CD4-positive, alpha-beta T cell treated with Interleukin-2 at 100 ng/mL for 4 hours (primary cell): ENCODE measurements at regions not wholly inside any gene's neighbourhood (a gene's known extent, or its start where the extent isn't known, plus 50 kb on each side); places are given as distances from the start of the nearest gene placed in this dataset.
"Not testable (repeated sequence)": the region's sequence is repeated elsewhere in the genome, so short reads cannot be mapped to it uniquely, and the experiment has no call there.

ENCODE experiments used
- DNase-seq: peaks from one replicate; pipeline ENCODE4 v3.0.0-alpha.2; 2020; ENCODE audit warnings: low spot score

GRCh38 chr5:135157421-135158313 lies 123.6 kb upstream of the PITX1 start:
- no peak for DNase-seq

- DNase-seq = no peak
These were observed 122.8 kb upstream of the PITX1 start for GRCh38 chr5:135156715-135157404.

GRCh38 chr5:135156337-135156714 lies 122.3 kb upstream of the PITX1 start:
- DNase-seq = no peak

- no peak for DNase-seq
These were observed 121.7 kb upstream of the PITX1 start for GRCh38 chr5:135155616-135156214.

GRCh38 chr5:135154961-135155360 lies 120.9 kb upstream of the PITX1 start:
- no peak for DNase-seq

GRCh38 chr5:135154197-135154596 lies 120.2 kb upstream of the PITX1 start:
- DNase-seq = no peak

GRCh38 chr5:135153661-135154060 lies 119.6 kb upstream of the PITX1 start:
- no peak for DNase-seq

GRCh38 chr5:135153259-135153658 lies 119.2 kb upstream of the PITX1 start:
- DNase-seq = no peak

- DNase-seq = not testable (repeated sequence)
These were observed 117.6 kb upstream of the PITX1 start for GRCh38 chr5:135151660-135152059.

GRCh38 chr5:135151256-135151655 lies 117.2 kb upstream of the PITX1 start:
- no peak for DNase-seq

- DNase-seq = no peak
These were observed 116.7 kb upstream of the PITX1 start for GRCh38 chr5:135150767-135151166.

- no peak for DNase-seq
These were observed 116.1 kb upstream of the PITX1 start for GRCh38 chr5:135149956-135150723.

- DNase-seq = no peak
These were observed 115.4 kb upstream of the PITX1 start for GRCh38 chr5:135149229-135149955.

- no peak for DNase-seq
These were observed 113.5 kb upstream of the PITX1 start for GRCh38 chr5:135147294-135148090.

- no peak for DNase-seq
These were observed 112.0 kb upstream of the PITX1 start for GRCh38 chr5:135145985-135146384.

- not testable (repeated sequence) for DNase-seq
These were observed 109.7 kb upstream of the PITX1 start for GRCh38 chr5:135143682-135144081.

- no peak for DNase-seq
These were observed 107.6 kb upstream of the PITX1 start for GRCh38 chr5:135141303-135142268.

- DNase-seq = no peak
These were observed 106.6 kb upstream of the PITX1 start for GRCh38 chr5:135140446-135141204.
